HepG2 (cell line): ENCODE measurements at regions not wholly inside any gene's neighbourhood (a gene's known extent, or its start where the extent isn't known, plus 50 kb on each side); places are given as distances from the start of the nearest gene placed in this dataset.

Experiments used
- ATAC-seq: fragments of 200-7000 bp; cut with Tn5 transposase; 3 replicates; pipeline ENCODE4 v1.9.1; 2020; ENCODE audit warnings: mild to moderate bottlenecking, moderate library complexity
- BruUV-seq: library from RNA; stranded (reverse); fragments of 400-500 nt; replicated peaks from 2 replicates; lab custom pipeline; 2021; lab: Mats Ljungman, UMichigan
- CTCF ChIA-PET: fragments of 300-600 bp; formaldehyde crosslinking; extraction: SDS; loops from one replicate; lab custom pipeline; 2021; ENCODE audit warnings: low total read pairs, inconsistent platforms, low intra/inter-chr PET ratio; lab: Yijun Ruan, JAX
- POLR2A ChIA-PET: fragments of 350-600 bp; sonication (Branson Sonifier 250); formaldehyde crosslinking; loops from one replicate; lab custom pipeline; 2020; ENCODE audit warnings: antibody characterized with exemption, inconsistent platforms; lab: Yijun Ruan, JAX
- DNase-seq: peaks from one replicate; pipeline ENCODE4 v3.0.0-alpha.2; 2015; ENCODE audit warnings: low spot score
- FAIRE-seq: peaks from 3 replicates; lab custom pipeline; 2011; peaks lifted over from hg19 to GRCh38; lab: Jason Lieb, UNC
- H2AFZ ChIP-seq: one replicate; pipeline ENCODE4 v1.6.1; 2011; ENCODE audit warnings: low read length, inconsistent platforms
- H3K27ac ChIP-seq: fragments of 300-600 bp; 3 replicates; pipeline ENCODE4 v1.8.0; 2011; ENCODE audit warnings: mixed run types, mild to moderate bottlenecking, mixed read lengths, low read length, inconsistent platforms; ENCODE audit not compliant: insufficient read depth; ENCODE audit errors: extremely low read length
- H3K27me3 ChIP-seq, 2 experiments: fragments of 200-600 bp in 1 of 2; 2 replicates in 1 of 2; 3 replicates in 1 of 2; pipeline versions ENCODE4 v1.6.0 to v1.8.0; 2011; ENCODE audit warnings: low read length in 2 of 2, mild to moderate bottlenecking in 2 of 2, moderate library complexity in 2 of 2, inconsistent platforms in 1 of 2; ENCODE audit not compliant: insufficient read depth in 2 of 2, control insufficient read depth in 1 of 2
- H3K36me3 ChIP-seq, 2 experiments: fragments of 200-600 bp in 1 of 2; replicated peaks in 1 of 2; 2 replicates in 1 of 2; 3 replicates in 1 of 2; pipeline versions ENCODE4 v1.5.1 to v1.8.0; 2011; ENCODE audit warnings: low read length in 2 of 2, inconsistent platforms in 1 of 2; ENCODE audit not compliant: insufficient read depth in 2 of 2, control insufficient read depth in 1 of 2
- H3K4me1 ChIP-seq: 2 replicates; pipeline ENCODE4 v1.5.1; 2012; ENCODE audit warnings: low read length, inconsistent platforms; ENCODE audit not compliant: insufficient read depth
- H3K4me2 ChIP-seq: 2 replicates; pipeline ENCODE4 v1.6.0; 2011; ENCODE audit warnings: low read depth, low read length, inconsistent platforms
- H3K4me3 ChIP-seq, 3 experiments: fragments of 200-600 bp in 1 of 3; sonication (generic), shearing (Covaris generic) in 1 of 3; replicated peaks in 1 of 3; 2 replicates each; pipeline ENCODE4 v1.5.1; 2011 to 2016; ENCODE audit warnings: low read length in 3 of 3, inconsistent platforms in 2 of 3, low read depth in 2 of 3, mild to moderate bottlenecking in 2 of 3, control low read depth in 1 of 3, mixed read lengths in 1 of 3; ENCODE audit not compliant: insufficient read depth in 1 of 3
- H3K79me2 ChIP-seq: one replicate; pipeline ENCODE4 v1.6.1; 2011; ENCODE audit warnings: low read length, inconsistent platforms; ENCODE audit not compliant: insufficient read depth
- H3K9ac ChIP-seq: 2 replicates; pipeline ENCODE4 v1.6.0; 2011; ENCODE audit warnings: mild to moderate bottlenecking, low read depth, low read length, inconsistent platforms; ENCODE audit not compliant: insufficient read depth
- H3K9me3 ChIP-seq: 2 replicates; pipeline ENCODE4 v1.5.1; 2012; ENCODE audit warnings: mild to moderate bottlenecking, low read length
- H4K20me1 ChIP-seq: 2 replicates; pipeline ENCODE4 v1.6.0; 2011; ENCODE audit warnings: inconsistent platforms, mild to moderate bottlenecking, low read length, moderate library complexity; ENCODE audit not compliant: insufficient read depth
- HNRNPH1 ChIP-seq: fragments of 200-400 bp; formaldehyde crosslinking; optimal IDR thresholded peaks from 2 replicates; pipeline ENCODE3; 2017; ENCODE audit warnings: mild to moderate bottlenecking, low read depth, low read length
- MIXL1 ChIP-seq: IDR thresholded peaks from 2 replicates; pipeline ENCODE4 v1.6.1; 2016
- NBN ChIP-seq: fragments of 450-650 bp; conservative IDR thresholded peaks from 2 replicates; pipeline ENCODE4 v1.6.1; 2017
- SAP130 ChIP-seq: IDR thresholded peaks from 2 replicates; pipeline ENCODE4 v1.6.1; 2016; ENCODE audit warnings: low read depth
- SETDB1 ChIP-seq: sonication (generic); formaldehyde crosslinking; IDR thresholded peaks from 2 replicates; pipeline ENCODE4 v1.5.1; 2020; ENCODE audit warnings: missing genetic modification reagents, mild to moderate bottlenecking, borderline replicate concordance
- SRSF4 ChIP-seq: fragments of 200-400 bp; formaldehyde crosslinking; IDR thresholded peaks from one replicate; pipeline ENCODE4 v1.6.1; 2018; ENCODE audit warnings: mild to moderate bottlenecking, low read depth, low read length, moderate library complexity; ENCODE audit not compliant: poor library complexity, severe bottlenecking
- TMF1 ChIP-seq: sonication (generic); formaldehyde crosslinking; IDR thresholded peaks from 2 replicates; pipeline ENCODE4 v1.8.1; 2022; ENCODE audit warnings: low read depth, missing genetic modification reagents
- ZKSCAN1 ChIP-seq: fragments of 150-350 bp; IDR thresholded peaks from 2 replicates; pipeline ENCODE4 v1.6.1; 2014; ENCODE audit warnings: low read length
- ZNF24 ChIP-seq: fragments of 450-650 bp; IDR thresholded peaks from 2 replicates; pipeline ENCODE4 v1.6.1; 2017; ENCODE audit warnings: antibody characterized with exemption, mild to moderate bottlenecking
- ZNF460 ChIP-seq: sonication (generic); formaldehyde crosslinking; IDR thresholded peaks from 2 replicates; pipeline ENCODE4 v1.5.1; 2020; ENCODE audit warnings: missing genetic modification reagents, mild to moderate bottlenecking, borderline replicate concordance
- WGBS: methylation state at CpG from one replicate; pipeline ENCODE4 v1.1.6; 2017; ENCODE audit warnings: low lambda C conversion rate; 5-methylcytosine and 5-hydroxymethylcytosine counted together
- in situ Hi-C: cut with HindIII; loops from 2 replicates; pipeline ENCODE4 v1.10.0; 2017; ENCODE audit warnings: low pct_unique_long_range_greater_than_20kb; ENCODE audit not compliant: extremely low pct_ligation_motif_present
- intact Hi-C: fragments of 100-400 bp; cut with micrococcal nuclease; formaldehyde crosslinking; loops from one replicate; pipeline ENCODE4 v1.10.0; 2022; ENCODE audit not compliant: unreplicated experiment
- TF ChIP-seq, protein P1 (sequence below): sonication (generic); formaldehyde crosslinking; IDR thresholded peaks from 2 replicates; pipeline ENCODE4 v1.5.0; 2020; ENCODE audit warnings: missing genetic modification reagents, mild to moderate bottlenecking, borderline replicate concordance
- TF ChIP-seq, protein P2 (sequence below): sonication (generic); formaldehyde crosslinking; conservative IDR thresholded peaks from 2 replicates; pipeline ENCODE4 v1.4.0; 2020; ENCODE audit warnings: mild to moderate bottlenecking, missing genetic modification reagents, moderate library complexity

DNA sequence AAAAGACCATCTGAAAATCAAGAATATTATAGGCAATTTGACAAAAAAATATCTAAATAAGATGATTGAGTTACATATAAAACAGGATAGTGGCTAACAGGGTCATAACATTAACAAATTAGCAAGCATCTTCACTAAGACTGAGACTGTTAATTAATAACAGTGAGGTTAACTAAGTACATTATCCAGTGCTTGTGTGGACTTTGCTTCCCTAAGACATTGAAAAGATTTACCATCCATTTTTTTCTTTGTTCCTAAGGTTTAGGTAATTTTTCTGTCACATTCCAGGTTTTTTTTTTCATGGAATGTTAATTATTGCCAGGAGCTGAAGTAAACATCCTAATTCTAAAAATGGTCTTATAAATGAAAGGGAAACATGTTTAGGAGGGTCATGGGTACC, 227.6 kb downstream of the ANKRD7 start (continued):
- TF ChIP-seq, protein P1, sequence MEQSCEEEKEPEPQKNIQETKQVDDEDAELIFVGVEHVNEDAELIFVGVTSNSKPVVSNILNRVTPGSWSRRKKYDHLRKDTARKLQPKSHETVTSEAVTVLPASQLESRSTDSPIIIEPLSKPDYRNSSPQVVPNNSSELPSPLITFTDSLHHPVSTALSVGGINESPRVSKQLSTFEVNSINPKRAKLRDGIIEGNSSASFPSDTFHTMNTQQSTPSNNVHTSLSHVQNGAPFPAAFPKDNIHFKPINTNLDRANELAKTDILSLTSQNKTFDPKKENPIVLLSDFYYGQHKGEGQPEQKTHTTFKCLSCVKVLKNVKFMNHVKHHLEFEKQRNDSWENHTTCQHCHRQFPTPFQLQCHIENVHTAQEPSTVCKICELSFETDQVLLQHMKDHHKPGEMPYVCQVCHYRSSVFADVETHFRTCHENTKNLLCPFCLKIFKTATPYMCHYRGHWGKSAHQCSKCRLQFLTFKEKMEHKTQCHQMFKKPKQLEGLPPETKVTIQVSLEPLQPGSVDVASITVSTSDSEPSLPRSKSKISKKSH = no peak
- TF ChIP-seq MIXL1 (CRISPR knock-in tag) = no peak

DNA sequence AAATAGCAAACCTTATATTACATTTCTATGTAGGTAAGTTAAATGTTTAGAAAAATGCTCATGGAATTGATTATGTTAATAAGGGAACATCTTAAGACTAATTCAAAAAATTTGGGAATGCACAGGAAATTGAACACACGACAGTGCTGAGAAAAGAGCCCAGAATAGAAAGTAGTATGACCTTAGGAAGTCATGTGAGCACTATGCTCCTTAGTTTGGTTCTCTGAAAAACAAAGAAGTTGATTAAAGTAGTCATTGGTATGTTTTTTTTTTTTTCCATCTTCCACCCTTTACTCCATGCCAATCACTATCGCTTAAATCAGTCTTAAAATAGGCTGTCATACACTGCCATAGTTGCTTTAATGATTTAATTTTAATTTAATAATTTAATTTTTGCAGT, 242.9 kb downstream of the ANKRD7 start:
- Histone ChIP-seq H3K36me3 (no peaks in the 10 kb centered on the region), H3K4me3 (no peak overlapping the region), H3K27me3 (no peaks in the 10 kb centered on the region), H3K9me3 (no peaks in the 10 kb centered on the region), H3K27ac (no peak overlapping the region), H4K20me1 (no peaks in the 10 kb centered on the region), H3K4me1 (no peaks in the 10 kb centered on the region), H2AFZ (no peak overlapping the region), H3K9ac (no peak overlapping the region), H3K4me2 (no peak overlapping the region), H3K79me2 (no peaks in the 10 kb centered on the region)
- intact Hi-C loops = no loop called here
- in situ Hi-C loops = no loop called here
- DNase-seq = no peak
- ChIA-PET POLR2A (no interaction called here), CTCF (no interaction called here)
- TF ChIP-seq ZNF460 (CRISPR knock-in tag) = no peak
- TF ChIP-seq, protein P2, sequence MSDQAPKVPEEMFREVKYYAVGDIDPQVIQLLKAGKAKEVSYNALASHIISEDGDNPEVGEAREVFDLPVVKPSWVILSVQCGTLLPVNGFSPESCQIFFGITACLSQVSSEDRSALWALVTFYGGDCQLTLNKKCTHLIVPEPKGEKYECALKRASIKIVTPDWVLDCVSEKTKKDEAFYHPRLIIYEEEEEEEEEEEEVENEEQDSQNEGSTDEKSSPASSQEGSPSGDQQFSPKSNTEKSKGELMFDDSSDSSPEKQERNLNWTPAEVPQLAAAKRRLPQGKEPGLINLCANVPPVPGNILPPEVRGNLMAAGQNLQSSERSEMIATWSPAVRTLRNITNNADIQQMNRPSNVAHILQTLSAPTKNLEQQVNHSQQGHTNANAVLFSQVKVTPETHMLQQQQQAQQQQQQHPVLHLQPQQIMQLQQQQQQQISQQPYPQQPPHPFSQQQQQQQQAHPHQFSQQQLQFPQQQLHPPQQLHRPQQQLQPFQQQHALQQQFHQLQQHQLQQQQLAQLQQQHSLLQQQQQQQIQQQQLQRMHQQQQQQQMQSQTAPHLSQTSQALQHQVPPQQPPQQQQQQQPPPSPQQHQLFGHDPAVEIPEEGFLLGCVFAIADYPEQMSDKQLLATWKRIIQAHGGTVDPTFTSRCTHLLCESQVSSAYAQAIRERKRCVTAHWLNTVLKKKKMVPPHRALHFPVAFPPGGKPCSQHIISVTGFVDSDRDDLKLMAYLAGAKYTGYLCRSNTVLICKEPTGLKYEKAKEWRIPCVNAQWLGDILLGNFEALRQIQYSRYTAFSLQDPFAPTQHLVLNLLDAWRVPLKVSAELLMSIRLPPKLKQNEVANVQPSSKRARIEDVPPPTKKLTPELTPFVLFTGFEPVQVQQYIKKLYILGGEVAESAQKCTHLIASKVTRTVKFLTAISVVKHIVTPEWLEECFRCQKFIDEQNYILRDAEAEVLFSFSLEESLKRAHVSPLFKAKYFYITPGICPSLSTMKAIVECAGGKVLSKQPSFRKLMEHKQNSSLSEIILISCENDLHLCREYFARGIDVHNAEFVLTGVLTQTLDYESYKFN (CRISPR knock-in tag) = no peak
- no peak for TF ChIP-seq SETDB1 (CRISPR knock-in tag)
- no peak for TF ChIP-seq SRSF4
- no peak for TF ChIP-seq SAP130
- TF ChIP-seq ZNF24 = no peak
- no peak for TF ChIP-seq NBN
- TF ChIP-seq HNRNPH1 = no peak
- no peak for TF ChIP-seq ZKSCAN1
- no peak for TF ChIP-seq TMF1 (CRISPR knock-in tag)
- FAIRE-seq = no peak
- no TSS peak for BruUV-seq
- 3% methylated on average over 2 of the region's 2 CpGs for WGBS
- ATAC-seq = no peak
